ENCODE measurements at regions not wholly inside any gene's neighbourhood (a gene's known extent, or its start where the extent isn't known, plus 50 kb on each side); places are given as distances from the start of the nearest gene placed in this dataset.

GRCh38 chr12:131568336-131568735 lies 142.6 kb upstream of the SFSWAP start:
- intact Hi-C loops (cut with micrococcal nuclease): no loop called here
- CTCF ChIA-PET (ENCODE audit: low intra/inter-chr PET ratio): no interaction called here
- POLR2A ChIA-PET: no interaction called here

More at GRCh38 chr12:131568336-131568735, 142.6 kb upstream of the SFSWAP start:
- Histone ChIP-seq H3K4me1 (replicated peaks in 1 of 2; ENCODE audit: control insufficient read depth in 2 of 2, insufficient read depth in 2 of 2, low read length in 2 of 2) (peaks cover 0 to 12% of the 10 kb centered on the region in 2 experiments; a peak in 3 of 5 replicates), H3K4me3 (no peak overlapping the region), H2AFZ (ENCODE audit: low read depth, low read length) (no peak overlapping the region), H3K27me3 (ENCODE audit: control insufficient read depth in 2 of 2, insufficient read depth in 2 of 2, low read length in 2 of 2) (peaks cover 16 to 50% of the 10 kb centered on the region in 2 experiments; a peak in 4 of 5 replicates), H3K79me2 (ENCODE audit: control insufficient read depth, insufficient read depth, low read length) (no peaks in the 10 kb centered on the region), H4K20me1 (replicated peaks; ENCODE audit: control insufficient read depth, insufficient read depth, low read length) (no peaks in the 10 kb centered on the region), H3K36me3 (ENCODE audit: control insufficient read depth, insufficient read depth, low read length) (no peaks in the 10 kb centered on the region), H3K9ac (ENCODE audit: insufficient read depth in 1 of 2, low read depth in 2 of 2, low read length in 2 of 2) (no peak overlapping the region), H3K9me1 (ENCODE audit: control insufficient read depth, insufficient read depth, low read length) (no peaks in the 10 kb centered on the region), H3K27ac (ENCODE audit: extremely low read depth, low read depth, low read length) (no peak overlapping the region), H3K9me3 (replicated peaks; ENCODE audit: control insufficient read depth, insufficient read depth, low read depth, low read length) (no peaks in the 10 kb centered on the region), H3K4me2 (ENCODE audit: insufficient read depth, low read length) (no peak overlapping the region)
- TF ChIP-seq CREBBP (IDR thresholded peaks at IDR 0.05; ENCODE audit: low read depth, low read length) (peak; percentile 70), TSC22D4 (tag; IDR thresholded peaks at IDR 0.05) (peak; percentile 74; the same call in 1 of the 2 replicates), EGR1 (conservative IDR thresholded peaks at IDR 0.05) (0 out of 2 replicates have a peak, but pooled peaks have one; percentile 16), CLOCK (CRISPR knock-in tag; IDR thresholded peaks at IDR 0.05; ENCODE audit: borderline replicate concordance) (no peak)
- no peak for ATAC-seq
- in situ Hi-C loops (cut with MboI): no loop called here
- no TSS peak for BruUV-seq (replicated peaks)
- DNase-seq (ENCODE audit: extremely low read depth in 1 of 4, low spot score in 3 of 4): no peak
- FAIRE-seq: no peak
